GM19238 (cell line): ENCODE measurements at regions not wholly inside any gene's neighbourhood (a gene's known extent, or its start where the extent isn't known, plus 50 kb on each side); places are given as distances from the start of the nearest gene placed in this dataset.

ENCODE experiments used
- DNase-seq: peaks from one replicate; pipeline ENCODE4 v3.0.0; 2011; ENCODE audit warnings: low spot score; ENCODE audit not compliant: insufficient read length

DNA sequence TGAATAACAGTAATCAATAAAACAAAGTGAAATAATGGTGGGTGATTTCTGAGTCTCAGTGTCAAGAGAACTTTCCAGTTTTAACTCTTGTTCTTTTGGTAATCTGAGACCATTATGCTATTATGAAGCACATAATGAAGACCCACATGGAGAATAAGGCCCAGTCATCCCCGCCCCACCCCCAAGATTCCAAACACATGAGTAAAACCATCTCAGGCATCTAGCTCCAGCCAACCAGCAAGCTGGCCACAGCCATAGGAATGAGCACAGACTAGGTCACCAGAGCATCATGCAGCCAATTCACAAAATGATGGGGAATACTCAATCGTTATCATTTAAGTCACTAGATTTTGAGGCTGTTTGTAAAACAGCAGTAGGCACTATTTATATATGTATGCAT is 1769.0 kb upstream of the PCDH20 start:
- no peak for DNase-seq

DNA sequence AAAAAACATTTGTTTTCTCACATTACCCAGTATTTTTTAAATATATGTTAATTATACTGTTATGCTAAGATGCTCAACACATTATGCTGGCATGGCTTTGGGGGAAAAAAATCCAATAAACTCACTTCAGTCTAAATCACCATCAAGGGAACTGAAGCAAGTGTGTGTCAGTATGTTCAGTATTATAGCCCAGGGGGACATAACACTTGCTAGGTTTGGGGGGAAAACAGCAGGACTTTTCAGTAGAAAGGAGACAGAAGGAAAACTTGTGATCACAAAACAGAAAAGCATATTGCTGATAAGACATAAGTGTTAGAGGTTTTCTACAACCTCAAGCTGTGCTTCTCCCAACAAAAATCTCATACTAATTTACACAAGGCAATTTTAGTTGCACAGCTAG is 1759.9 kb upstream of the PCDH20 start:
- no peak for DNase-seq

GRCh38 chr13:63167699-63168337 is 1752.2 kb upstream of the PCDH20 start:
- no peak for DNase-seq

DNA sequence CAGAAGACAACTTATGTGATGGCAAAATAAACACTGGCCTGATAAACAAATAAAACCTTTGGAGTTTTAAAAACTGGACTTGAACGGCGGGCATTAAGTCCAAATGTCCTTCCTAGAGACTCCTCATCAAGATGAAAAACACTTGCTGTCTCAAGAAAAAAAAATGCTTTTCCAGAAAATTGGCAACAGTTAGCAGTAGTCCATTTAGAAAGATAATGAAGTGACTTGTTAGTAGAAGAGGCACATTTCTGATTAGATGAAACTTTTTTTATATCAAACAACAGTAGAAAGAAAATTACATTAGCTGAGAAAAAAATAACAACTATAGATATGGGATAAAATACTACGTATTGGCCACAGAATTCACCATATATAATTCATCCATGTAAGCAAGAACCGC is 1750.7 kb upstream of the PCDH20 start:
- no peak for DNase-seq

GRCh38 chr13:63163903-63164302 is 1748.3 kb upstream of the PCDH20 start:
- no peak for DNase-seq

DNA sequence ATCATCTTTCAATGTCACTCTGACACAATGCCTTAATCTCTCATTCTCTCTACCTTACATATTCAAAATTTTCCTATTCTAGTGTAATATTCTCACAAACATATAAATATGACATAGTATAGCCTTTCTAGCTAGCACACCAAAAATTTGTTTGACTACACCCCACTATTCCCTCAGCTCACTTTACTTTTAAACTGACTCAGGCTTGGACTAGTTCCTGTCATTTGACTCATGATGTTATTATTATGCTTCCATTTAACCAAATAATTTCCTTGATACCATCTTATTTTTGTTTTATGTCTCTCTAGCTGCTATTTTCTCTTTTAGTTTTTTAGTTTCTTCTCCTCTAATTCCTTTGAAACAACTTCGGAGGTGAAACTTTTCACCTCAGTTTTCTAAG is 1745.6 kb upstream of the PCDH20 start:
- DNase-seq, result no peak

GRCh38 chr13:63156816-63157215 is 1741.2 kb upstream of the PCDH20 start:
- DNase-seq, result no peak

DNA sequence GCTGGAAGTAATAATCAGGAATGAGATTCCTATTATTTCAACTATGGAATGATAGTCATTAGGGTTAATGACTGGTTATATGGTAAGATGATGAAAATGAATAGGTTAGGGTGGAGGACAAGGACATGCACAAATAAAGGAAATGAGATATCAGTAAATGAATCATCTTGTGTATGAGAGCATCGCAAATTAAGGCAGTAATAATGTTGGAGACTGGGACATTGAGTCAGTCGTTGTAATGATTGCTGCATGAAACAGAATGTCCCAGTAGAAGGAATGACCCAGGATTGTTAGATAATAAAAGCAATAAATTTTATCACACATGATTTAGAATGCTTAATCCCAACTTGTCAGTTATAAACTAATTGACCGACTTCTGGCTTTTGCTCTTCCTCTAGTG is 1733.7 kb upstream of the PCDH20 start:
- DNase-seq, result no peak

DNA sequence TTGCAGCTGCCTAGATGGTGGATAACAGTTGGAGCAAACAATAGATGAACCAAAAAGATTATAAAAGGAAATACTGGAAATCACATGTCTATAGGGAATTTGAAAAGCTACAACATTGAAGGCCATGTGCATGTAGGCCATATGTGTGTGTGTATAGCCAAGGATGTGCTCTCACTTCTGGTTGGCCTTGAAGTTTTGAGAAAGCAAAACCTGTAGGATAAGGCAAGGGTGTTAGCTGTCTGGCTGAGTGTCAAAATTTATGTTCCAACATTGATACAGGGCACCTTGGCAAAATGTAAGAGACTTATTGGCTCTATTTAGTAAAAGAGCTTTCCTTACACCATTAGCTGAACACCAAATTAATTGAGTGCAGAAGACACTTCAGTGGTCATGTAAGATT is 1723.6 kb upstream of the PCDH20 start:
- no peak for DNase-seq

DNA sequence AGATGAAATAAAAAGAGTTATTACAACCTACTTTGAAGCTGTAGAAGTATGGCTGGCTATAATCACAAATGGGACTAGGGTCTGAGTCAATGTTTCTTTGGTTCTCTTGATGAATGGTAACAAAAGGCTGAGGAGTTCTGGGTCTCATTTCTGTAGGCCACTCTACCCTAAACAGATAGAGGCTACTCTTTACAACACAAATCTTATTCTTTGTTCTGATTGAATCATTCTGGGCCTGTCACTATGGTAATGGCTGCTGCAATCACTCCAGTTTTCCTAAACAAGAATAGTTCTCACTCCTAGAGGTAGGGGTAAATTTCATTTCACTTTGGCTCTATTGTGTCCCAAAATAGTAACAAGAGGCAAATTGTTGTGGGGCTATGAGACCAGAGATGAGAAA is 1714.3 kb upstream of the PCDH20 start:
- DNase-seq, result no peak

DNA sequence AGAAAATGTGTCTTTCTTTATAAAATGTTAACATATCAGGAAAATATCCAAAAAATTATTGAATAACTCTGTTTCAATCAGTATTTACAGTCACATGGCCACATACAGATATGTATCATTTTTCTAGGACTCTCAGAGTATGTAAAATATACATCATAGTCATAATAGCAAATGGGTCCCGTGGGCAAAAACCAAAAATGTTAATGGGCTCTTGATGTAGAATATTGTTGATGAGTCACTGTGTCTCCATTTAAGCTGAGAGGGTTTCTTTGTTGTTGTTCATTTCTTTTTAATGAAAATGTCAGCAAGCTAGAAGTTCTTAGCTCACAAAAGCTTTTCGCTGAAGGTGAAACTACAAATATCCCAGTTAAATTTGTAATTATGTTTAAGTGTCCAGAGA is 1713.1 kb upstream of the PCDH20 start:
- DNase-seq, result no peak

- DNase-seq, result no peak
Observed at GRCh38 chr13:63124863-63125262, 1709.2 kb upstream of the PCDH20 start.

GRCh38 chr13:63120883-63121282 is 1705.2 kb upstream of the PCDH20 start:
- DNase-seq, result no peak

- no peak for DNase-seq
Observed at GRCh38 chr13:63117710-63118109, 1702.1 kb upstream of the PCDH20 start.

DNA sequence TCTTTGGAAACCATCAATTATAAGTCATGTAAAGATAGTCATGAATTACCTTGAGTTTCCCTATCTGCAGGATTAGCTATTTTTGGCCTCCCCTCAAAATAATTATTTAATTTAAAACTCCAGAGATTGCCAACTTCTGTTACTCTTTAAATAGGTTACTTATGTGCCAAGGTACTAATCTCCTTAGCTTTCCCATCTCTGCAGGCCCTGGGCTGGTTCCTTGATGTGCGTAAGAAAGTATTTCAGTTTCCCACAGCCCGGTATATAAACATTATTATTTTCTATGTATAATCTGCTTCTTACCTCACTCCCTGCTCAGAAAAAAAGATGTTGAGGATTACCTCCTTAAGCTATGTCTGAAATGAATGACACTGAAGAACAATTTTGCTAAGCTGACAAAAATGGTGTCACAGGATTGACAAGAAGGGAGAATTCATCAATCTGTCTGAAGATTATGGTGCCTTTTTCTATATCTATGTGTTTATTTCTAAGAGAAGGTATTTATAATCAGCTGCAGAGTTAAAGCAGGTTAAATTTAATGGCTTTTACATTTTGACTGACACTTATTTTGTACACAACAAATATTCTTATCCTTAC is 1697.2 kb upstream of the PCDH20 start:
- no peak for DNase-seq

DNA sequence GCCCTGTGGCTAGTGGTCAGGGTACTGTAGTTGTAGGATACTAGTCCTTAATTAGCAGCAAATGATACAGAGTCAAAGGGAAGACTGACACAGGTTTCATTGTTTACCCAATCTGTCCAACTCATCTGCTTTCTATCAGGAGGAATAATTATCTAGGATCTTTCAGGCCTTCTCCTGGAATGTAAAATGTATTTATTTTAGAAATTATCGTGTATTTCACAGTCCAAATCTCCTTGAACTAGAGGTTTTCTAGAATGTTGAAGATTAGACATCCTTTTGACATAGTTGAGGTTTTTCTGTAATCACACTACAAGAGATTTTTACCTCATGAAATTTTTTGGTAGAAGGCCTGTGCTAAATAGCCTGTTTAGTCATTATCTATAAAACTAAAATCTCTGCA is 1694.8 kb upstream of the PCDH20 start:
- DNase-seq, result no peak

DNA sequence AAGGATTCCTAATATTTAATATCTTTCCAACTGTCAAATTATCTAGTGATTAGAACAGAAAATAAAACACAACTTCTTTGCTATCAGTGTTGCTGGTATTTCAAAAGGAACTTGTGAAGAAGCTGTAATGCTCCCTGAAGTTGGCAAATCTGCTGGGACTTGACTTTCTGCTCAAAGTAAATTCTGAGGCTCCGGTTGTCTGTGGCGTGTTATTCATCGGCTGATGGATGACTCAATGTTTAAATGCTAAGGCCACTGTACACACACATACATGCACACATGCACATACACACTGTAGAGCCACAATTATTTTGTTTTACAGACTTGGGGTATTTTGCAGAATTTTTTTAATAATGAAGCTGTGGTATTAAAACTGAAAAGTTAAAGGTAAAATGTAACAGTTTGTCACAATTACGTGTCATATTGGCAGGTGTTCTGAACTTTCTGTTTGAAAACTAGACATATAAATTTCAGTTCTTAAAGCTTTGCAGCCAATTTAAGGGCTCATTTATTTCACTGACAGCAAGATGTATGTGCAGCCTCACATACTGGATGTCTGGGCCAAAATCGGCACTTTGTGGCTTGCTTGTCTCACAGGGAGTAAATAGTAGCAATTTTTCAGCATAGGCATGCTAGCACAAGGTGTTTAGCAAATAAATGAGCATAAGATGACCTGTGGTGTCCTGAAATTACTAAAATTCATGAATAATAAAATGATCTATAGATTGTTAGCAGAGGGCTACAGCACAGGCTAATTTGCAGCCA is 1691.7 kb upstream of the PCDH20 start:
- no peak for DNase-seq

DNA sequence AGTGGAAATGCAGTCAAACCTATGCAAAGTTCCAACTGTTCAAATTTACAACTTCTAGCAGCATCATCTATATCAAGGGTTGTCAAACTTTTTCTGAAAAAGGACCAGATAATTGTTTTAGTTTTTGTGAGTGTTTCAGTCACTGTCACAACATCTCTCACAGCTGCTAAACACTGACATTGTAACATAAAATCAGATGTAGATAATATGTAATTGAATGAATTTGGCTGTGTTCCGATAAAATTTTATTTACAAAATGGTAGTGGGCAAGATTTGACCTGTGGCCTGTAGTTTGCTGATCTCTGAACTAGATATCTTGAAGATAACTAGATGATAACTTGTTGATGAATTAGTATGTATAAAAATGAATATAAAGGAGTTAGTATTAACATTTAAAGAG is 1679.1 kb upstream of the PCDH20 start:
- no peak for DNase-seq

DNA sequence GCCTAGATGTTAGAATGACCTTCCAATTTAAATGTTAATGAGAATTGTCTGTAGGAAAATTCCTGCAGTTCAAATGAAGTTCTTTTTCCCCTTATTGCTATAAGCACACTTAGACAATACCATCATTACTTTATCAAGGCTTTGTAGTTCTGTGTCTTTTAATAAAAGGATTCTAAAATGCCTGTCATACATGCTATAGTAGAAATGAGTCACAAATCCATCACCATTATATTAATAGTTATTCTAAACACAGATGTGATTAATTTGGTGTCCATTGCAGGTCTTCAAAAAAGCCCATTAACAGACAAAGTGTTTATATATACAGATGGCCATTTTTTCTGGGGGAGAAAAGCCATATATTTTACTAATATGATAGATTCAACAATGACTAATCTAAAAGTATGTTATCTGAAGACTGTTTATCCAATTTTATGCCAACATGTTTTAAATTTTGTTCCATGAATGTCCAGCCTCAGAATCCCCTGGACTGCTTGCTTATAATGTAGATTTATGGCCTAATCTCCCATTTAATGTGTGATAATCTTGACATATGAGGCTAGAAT is 1678.3 kb upstream of the PCDH20 start:
- no peak for DNase-seq

DNA sequence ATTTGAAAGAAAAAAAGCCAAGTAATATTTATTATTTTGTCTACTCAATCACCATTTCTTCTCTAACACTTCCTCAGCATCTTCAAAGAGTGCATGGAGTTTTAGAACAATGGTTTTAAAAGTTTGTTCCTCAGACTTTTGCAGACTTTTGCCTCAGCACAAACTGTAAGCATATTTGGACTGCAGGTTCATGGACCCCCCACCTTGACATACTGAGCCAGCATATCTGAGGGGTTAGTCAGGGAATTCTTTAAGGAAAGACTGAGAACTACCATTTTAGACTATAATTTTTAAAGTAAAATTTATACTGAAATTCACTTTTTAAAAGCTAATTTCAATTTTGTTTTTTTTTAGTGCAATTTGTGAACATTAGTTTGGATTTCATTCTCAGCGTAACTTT is 1676.8 kb upstream of the PCDH20 start:
- no peak for DNase-seq

GRCh38 chr13:63090524-63090923 is 1674.9 kb upstream of the PCDH20 start:
- no peak for DNase-seq

DNA sequence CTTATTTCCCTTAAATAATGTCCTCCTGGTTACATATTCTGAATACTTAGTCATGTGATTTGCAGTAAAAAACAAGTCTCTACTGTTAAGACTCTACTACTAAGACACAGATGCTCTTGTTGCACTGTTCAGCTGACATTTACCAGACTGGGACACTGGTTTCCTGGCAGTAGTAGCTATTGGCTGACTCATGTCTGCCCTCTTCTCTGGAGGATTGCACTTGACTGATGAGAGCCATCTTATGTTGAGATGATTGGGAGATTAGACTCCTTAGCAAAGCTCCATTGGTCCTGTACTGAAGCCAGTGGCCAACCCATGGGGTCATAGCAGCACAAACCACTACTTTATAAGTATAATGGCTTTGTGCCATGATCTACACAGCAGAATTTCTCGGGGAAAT is 1672.6 kb upstream of the PCDH20 start:
- DNase-seq, result no peak

DNA sequence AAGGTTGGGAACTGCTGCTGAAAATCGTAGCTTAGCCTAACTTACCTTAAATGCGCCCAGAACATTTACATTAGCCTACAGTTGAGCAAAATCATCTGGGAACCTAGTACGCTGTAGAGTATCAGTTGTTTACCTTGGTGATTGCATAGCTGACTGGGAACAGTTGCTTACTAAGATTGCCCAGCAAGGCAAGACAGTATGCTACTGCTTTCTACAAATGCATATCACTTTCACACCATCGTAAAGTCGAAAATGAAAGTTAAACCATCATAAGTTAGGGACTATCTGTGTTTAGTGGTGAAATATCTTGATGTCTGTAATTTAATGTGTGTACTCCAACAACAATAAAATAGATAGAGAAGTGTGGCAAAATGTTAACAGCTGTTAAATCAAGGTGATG is 1670.6 kb upstream of the PCDH20 start:
- no peak for DNase-seq
